AG04449 (cell line): ENCODE measurements at regions not wholly inside any gene's neighbourhood (a gene's known extent, or its start where the extent isn't known, plus 50 kb on each side); places are given as distances from the start of the nearest gene placed in this dataset.

Source experiments
- CTCF ChIA-PET: fragments of 350-600 bp; formaldehyde crosslinking; extraction: SDS; loops from one replicate; lab custom pipeline; 2021; ENCODE audit warnings: antibody characterized with exemption; lab: Yijun Ruan, JAX
- POLR2A ChIA-PET: fragments of 400-600, 350-600 bp; formaldehyde crosslinking; extraction: SDS; loops from one replicate; lab custom pipeline; 2020; ENCODE audit warnings: antibody characterized with exemption, inconsistent platforms; lab: Yijun Ruan, JAX
- DNase-seq: peaks from one replicate; pipeline ENCODE4 v3.0.0-alpha.2; 2010; ENCODE audit warnings: low read depth, low spot score
- H3K4me3 ChIP-seq: 2 replicates; pipeline ENCODE4 v1.5.1; 2011; ENCODE audit warnings: low read depth, mild to moderate bottlenecking, control low read depth, low read length
- CTCF ChIP-seq: IDR thresholded peaks from one replicate; pipeline ENCODE4 v1.5.1; 2011; ENCODE audit warnings: mild to moderate bottlenecking, moderate library complexity, low read length, control low read depth, inconsistent platforms; ENCODE audit not compliant: insufficient read depth; ENCODE audit errors: missing control alignments

GRCh38 chr4:62429297-62429696 lies 1229.2 kb downstream of the ADGRL3 start:
- POLR2A ChIA-PET = no interaction called here
- TF ChIP-seq CTCF = no peak
- no peak overlapping the region for H3K4me3 ChIP-seq
- CTCF ChIA-PET = no interaction called here
- no peak for DNase-seq

GRCh38 chr4:62415256-62415655 lies 1215.1 kb downstream of the ADGRL3 start:
- no peak for DNase-seq
- CTCF ChIA-PET = no interaction called here
- H3K4me3 ChIP-seq = no peak overlapping the region
- no peak for TF ChIP-seq CTCF
- POLR2A ChIA-PET = no interaction called here

GRCh38 chr4:62414563-62414962 lies 1214.4 kb downstream of the ADGRL3 start:
- ChIA-PET CTCF (no interaction called here), POLR2A (no interaction called here)
- DNase-seq = no peak

GRCh38 chr4:62410371-62411003 lies 1210.4 kb downstream of the ADGRL3 start:
- no peak overlapping the region for H3K4me3 ChIP-seq
- TF ChIP-seq CTCF = no peak
- no peak for DNase-seq
- ChIA-PET POLR2A (no interaction called here), CTCF (no interaction called here)

More at GRCh38 chr4:62414563-62414962, 1214.4 kb downstream of the ADGRL3 start:
- no peak for TF ChIP-seq CTCF
- no peak overlapping the region for H3K4me3 ChIP-seq

- CTCF ChIA-PET = no interaction called here
- no peak for DNase-seq
- no peak for TF ChIP-seq CTCF
- POLR2A ChIA-PET = no interaction called here
- no peak overlapping the region for H3K4me3 ChIP-seq
Observed at GRCh38 chr4:62408454-62408853, 1208.3 kb downstream of the ADGRL3 start.

- DNase-seq = no peak
- ChIA-PET CTCF (no interaction called here), POLR2A (no interaction called here)
- no peak for TF ChIP-seq CTCF
- no peak overlapping the region for H3K4me3 ChIP-seq
Observed at GRCh38 chr4:62407534-62407933, 1207.4 kb downstream of the ADGRL3 start.
